ENCODE measurements at regions not wholly inside any gene's neighbourhood (a gene's known extent, or its start where the extent isn't known, plus 50 kb on each side); places are given as distances from the start of the nearest gene placed in this dataset.
A peak's percentile ranks its signal among the peaks of the same experiment; 100 is the strongest.

DNA sequence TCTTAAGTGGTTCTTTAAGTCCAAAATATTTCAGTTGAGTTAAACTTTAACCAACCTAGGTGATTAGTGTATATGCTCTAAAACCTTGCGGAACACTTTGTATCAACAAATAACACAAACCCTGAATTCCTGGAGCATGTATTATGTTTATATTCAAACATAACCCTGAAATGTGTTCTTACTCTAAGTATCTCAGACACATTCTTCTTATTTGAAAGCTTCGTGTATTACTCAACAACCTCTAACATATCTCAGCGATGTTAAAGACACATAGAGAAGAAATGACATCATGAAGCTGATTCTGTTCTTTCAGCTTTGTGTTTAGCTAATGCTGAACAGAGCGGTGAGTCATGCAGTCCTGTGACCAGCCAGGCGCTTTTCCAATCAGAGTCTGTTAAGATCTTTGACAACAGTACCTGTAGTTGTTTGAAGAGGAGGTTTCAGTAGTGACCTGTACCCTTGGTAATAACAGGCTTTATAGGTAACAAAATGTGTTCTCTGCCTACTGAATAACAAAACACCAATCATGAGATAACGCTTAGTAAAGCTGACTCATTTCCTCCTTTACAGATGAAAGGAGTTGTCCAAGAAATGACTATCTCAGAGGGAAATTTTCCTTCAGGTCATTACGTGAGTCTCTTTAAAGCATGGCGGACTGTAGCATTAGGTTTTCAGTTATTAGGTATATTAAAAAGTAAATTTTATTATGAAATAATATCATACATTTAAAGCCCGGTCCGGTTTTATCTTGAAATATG is 67.3 kb upstream of the KLF6 start:
- DNase-seq, result peak; percentile 64 to 73

DNA sequence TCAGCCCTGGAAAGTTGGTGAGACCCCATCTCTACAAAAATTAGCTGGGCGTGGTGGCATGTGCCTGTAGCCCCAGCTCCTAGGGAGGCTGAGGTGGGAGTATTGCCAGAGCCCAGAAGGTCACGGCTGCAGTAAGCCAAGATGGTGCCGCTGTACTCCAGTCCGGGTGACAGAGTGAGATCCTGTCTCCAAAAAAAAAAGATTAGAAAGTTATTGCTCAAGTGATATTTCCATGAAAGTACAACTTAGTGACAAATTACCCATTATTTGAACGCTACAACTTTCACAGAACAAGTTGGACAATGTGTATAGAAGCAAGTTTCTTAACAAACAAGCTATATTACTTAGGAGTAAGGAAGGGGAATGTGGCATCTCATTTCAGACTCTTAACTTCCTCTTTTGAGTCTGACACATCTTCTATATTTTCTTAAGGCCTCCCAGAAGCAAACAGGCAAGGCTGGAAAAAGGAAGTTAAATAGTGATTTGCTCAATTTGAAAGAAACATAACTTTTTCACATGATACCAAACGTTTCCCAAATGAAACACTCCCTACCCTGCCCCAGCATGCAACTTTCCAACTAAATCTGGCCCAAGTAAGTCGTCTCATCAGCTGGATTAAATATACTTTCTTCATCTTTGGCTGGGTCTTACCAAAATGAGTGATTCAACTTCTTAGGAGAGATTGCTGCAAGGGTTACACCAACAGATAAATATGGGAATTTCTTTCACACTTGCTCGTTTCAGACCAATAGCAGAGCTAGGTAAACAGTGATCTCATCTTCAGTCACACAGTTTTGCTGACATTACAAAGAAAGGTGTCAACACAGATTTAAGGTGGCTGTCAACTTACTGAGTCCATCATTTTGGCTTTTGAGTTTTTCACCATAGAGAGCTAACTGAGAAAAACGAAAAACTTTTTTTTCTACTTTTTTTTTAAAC is 66.3 kb upstream of the KLF6 start:
- peak in 1 of 2 experiments; percentile 21 for DNase-seq

DNA sequence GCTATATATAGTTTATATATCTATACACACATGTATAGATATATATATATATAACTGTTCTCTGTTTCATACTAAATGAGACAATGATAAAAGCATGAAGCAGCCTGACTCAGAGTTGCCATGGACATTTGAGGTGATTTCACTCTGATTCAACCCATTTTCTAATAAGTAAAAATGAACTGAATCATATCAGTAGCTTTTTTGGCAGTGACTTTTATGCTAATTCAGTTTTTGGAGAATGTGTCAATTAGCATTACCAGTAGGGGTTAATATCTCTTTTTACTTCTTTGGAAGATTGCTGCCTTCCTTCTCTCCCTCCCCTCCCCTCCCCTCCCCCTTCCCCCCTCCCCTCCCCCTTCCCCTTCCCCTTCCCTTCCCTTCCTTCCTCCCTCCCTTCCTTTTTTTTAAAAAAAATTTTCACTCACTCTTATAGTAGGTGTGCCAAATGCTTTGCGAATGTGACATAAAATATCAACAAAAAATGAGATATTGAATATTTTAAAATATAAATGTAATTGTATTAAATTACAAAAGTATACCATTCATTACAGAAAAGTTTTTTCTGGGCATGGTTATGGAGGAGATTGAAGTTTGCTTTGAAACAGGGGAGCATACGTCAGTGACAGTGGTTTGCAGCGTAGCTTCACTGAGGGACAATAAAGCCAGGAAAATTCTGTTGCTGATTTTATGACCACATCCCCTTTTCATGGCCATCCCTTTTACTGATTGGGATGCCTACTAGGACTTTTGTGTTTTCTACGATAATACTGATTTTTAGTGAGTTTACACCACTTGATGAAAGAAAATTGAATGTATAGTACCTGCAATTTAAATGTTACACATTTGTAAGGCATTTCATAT is 64.0 kb upstream of the KLF6 start:
- peak in 1 of 2 experiments; percentile 43 for DNase-seq

GRCh38 chr10:3848005-3848774 is 63.2 kb upstream of the KLF6 start:
- no peak for DNase-seq

DNA sequence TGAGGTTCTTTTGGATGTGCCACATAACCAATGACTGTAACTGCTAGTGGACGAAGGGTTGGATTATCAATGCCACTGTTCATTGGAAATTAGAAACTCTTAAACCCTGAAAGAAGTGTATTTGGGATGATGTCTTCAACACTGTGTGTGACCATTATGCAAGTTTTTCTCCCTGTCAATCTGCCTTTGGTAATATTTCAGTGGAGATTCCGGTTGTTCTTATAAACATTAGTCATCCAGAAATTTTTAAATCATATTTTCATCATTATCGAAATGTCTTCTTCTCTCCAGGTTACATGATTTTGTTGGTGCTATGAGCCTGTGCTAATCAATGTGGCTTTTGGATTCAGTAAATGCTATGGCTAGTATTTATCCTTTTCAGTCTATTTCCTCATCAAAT is 61.7 kb upstream of the KLF6 start:
- no peak for DNase-seq

DNA sequence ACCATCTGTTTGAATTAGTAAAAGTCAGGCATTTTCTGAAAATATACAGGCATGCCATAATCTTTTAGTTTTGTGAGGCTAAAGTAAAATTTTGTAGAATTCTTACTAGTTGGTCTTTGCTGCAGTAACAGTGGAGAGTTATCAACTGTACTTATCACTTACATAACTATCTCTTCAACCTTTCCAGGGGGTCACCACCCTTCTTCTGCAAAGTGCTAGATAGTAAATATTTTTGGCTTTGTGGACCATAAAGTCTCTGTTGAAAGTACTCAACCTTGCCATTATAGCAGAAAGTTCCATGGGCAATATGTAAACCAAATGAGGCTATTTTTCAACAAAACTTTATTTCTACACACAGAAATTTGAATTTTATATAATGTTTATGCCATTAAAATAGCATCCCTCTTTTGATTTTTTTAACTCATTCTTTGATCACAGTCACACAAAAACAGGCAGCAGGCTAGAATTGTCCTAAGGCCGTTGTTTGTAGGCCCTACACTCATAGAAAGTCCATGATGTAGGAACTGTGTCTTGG is 59.5 kb upstream of the KLF6 start:
- DNase-seq, result no peak

- DNase-seq, result no peak
These were observed 53.7 kb upstream of the KLF6 start for GRCh38 chr10:3838460-3839437.

DNA sequence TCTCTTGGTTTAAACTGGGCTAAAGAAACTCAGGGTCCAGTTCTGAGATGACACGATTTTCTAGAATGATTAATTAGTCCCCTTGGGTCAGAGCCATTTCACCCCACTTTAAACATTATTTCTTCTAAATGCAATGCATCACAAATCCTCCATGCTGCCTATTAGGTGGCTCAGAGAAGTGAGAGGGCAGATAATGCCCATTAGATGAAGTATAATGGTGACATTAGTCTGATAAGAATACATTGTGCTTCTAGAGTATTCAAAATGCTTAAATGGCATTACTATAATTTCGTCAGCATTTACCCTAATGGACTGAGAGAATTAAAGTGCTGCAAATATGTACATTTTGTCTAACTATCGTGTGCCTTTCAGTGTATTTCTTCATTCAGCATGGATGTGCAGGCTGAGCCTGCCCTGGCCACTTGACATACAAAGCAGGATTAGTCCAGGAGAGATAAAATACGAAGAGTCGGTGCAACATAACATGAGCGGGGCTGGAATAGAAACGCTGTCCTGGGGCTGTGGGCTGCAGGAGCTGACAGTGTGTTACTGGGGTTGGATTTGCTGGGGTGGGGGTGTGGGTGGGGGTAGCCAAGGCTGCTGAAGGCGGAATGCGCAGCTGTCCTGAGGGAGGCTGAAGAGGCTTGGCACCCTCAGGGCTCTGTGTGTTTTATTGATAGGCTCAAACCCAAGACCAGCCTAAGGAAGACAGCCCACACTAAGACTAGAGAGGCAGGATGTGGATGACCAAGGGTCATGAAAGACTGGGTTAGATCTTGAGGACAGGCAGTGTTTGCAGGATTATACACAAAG is 52.8 kb upstream of the KLF6 start:
- no peak for DNase-seq

DNA sequence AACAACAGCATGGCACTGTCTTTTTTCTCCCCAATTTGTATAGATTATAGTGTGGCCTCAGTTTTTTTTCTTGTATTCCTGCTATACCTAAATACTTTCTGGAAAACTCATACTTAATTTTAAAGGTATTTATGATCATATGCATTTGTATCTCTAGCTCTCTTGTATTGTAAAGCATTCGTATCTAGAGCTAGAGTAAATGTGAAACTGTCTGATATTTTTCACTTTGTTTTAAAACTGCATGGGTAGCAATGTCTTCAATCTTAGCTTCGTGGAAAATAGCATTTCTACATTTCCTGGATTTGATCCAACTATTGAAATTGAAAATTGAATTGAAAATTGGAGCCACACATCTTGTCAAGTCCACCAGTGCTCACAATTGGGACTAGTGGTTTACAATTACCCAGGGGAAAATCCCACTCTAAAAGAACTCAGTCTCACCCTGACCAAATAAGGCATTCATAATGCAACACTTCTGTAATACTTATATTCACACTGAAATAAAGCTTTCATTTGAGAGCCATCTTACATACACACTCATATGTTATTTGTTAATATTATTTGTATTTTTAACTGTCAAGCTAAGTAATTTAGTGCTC is 51.3 kb upstream of the KLF6 start:
- DNase-seq, result no peak

DNA sequence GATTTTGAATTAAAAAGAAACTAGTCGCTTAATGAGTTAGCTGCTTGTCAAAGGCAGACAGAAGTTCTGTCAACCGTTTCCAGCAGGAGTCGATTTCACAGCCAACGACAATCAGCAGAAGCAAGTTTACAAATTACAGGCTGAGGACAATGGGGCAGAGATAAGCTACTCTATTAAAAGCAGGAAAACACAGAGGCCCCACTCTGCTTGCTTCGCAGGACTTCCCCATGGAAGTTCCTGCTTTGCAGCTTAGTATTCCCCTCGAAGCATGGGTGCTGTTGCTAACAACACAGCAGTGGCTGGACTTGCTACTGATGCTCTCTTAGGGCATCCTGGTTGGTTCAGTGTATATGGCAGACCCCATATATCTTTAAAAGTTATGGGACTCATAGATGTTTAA is 50.8 kb upstream of the KLF6 start:
- no peak for DNase-seq

DNA sequence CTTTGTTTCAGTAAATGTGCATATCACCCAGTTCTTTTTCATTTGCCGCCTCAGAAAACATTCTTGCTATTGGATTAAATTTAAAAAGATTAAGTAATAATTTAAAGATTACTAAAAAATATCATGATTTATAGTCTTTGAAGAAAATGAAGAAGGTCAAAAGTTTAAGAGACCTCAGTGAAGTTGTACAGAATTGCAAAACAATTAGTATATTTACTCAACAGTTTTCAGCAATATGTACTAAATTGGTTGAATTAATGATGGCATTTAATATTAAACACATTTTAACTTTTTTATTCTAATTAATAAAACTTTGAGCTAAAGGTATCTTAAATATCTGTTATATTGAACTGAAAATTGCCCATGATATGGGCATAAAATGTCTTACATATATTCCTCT is 49.9 kb upstream of the KLF6 start:
- DNase-seq, result no peak
